DND-41 (cell line): ENCODE measurements at regions not wholly inside any gene's neighbourhood (a gene's known extent, or its start where the extent isn't known, plus 50 kb on each side); places are given as distances from the start of the nearest gene placed in this dataset.

Experiments used
- ATAC-seq: fragments of 200-7000 bp; cut with Tn5 transposase; 3 replicates; pipeline ENCODE4 v1.9.1; 2021; ENCODE audit warnings: low read depth; ENCODE audit not compliant: insufficient read depth
- DNase-seq: peaks from one replicate; pipeline ENCODE4 v3.0.0-alpha.2; 2020
- H2AFZ ChIP-seq: 2 replicates; pipeline ENCODE4 v1.6.0; 2012; ENCODE audit warnings: low read depth, low read length
- H3K27ac ChIP-seq: 2 replicates; pipeline ENCODE4 v1.5.1; 2012; ENCODE audit warnings: low read length, inconsistent platforms
- H3K27me3 ChIP-seq: fragments of 200-600 bp; sonication (generic); 2 replicates; pipeline ENCODE4 v1.6.0; 2012; ENCODE audit warnings: low read length, mild to moderate bottlenecking, inconsistent platforms; ENCODE audit not compliant: insufficient read depth, poor library complexity
- H3K36me3 ChIP-seq: 2 replicates; pipeline ENCODE4 v1.5.1; 2012; ENCODE audit warnings: low read length, inconsistent platforms; ENCODE audit not compliant: insufficient read depth
- H3K4me1 ChIP-seq: 2 replicates; pipeline ENCODE4 v1.5.1; 2012; ENCODE audit warnings: mild to moderate bottlenecking, low read length; ENCODE audit not compliant: insufficient read depth
- H3K4me2 ChIP-seq: 2 replicates; pipeline ENCODE4 v1.6.0; 2012; ENCODE audit warnings: mild to moderate bottlenecking, moderate library complexity, low read length, inconsistent platforms; ENCODE audit not compliant: insufficient read depth
- H3K4me3 ChIP-seq, 2 experiments: fragments of 200-600 bp in 1 of 2; shearing (Covaris generic) in 1 of 2; 2 replicates each; pipeline ENCODE4 v1.5.1; 2012 to 2016; ENCODE audit warnings: inconsistent platforms in 2 of 2, low read length in 2 of 2, mild to moderate bottlenecking in 2 of 2, low read depth in 1 of 2, moderate library complexity in 1 of 2
- H3K79me2 ChIP-seq: 2 replicates; pipeline ENCODE4 v1.6.0; 2012; ENCODE audit warnings: low read length, inconsistent platforms; ENCODE audit not compliant: insufficient read depth
- H3K9ac ChIP-seq: 2 replicates; pipeline ENCODE4 v1.6.0; 2012; ENCODE audit warnings: low read depth, mild to moderate bottlenecking, inconsistent platforms, low read length, moderate library complexity
- H3K9me3 ChIP-seq: 2 replicates; pipeline ENCODE4 v1.5.1; 2012; ENCODE audit warnings: low read length, moderate library complexity, mild to moderate bottlenecking, inconsistent platforms; ENCODE audit not compliant: insufficient read depth, severe bottlenecking
- H4K20me1 ChIP-seq: 2 replicates; pipeline ENCODE4 v1.6.0; 2012; ENCODE audit warnings: low read length; ENCODE audit not compliant: insufficient read depth
- CTCF ChIP-seq: IDR thresholded peaks from 2 replicates; pipeline ENCODE4 v1.5.1; 2012; ENCODE audit warnings: borderline replicate concordance, low read length, moderate library complexity, mild to moderate bottlenecking; ENCODE audit not compliant: poor library complexity, severe bottlenecking; ENCODE audit errors: extremely low read depth
- EZH2 ChIP-seq: IDR thresholded peaks from 3 replicates; pipeline ENCODE4 v1.6.1; 2012; ENCODE audit warnings: borderline replicate concordance, low read depth, mild to moderate bottlenecking, moderate library complexity, low read length, inconsistent platforms; ENCODE audit not compliant: severe bottlenecking

DNA sequence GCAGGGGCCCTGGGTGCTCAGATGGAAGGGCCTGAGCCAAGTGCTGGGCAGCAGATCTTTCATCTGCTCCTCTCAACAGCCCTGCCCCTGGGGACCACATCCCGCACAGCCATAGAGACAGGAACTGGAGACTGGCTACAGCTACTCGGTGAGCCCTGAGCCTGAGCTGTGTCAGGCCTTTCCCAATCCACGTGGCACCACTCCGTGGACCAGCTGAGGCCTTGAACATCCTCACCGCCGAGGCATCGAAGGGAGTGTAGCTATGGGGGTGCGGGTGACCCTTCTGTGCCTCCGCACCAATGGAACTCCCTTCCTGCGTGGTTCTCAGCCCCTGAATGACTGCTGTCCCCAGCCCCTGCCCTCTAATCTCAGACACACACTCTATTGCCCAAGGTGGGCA, 362.7 kb upstream of the SHH start:
- H3K27ac ChIP-seq: no peak overlapping the region
- ATAC-seq (no peak), DNase-seq (no peak)
- no peaks in the 10 kb centered on the region for H3K79me2 ChIP-seq
- no peak overlapping the region for H3K4me3 ChIP-seq
- no peaks in the 10 kb centered on the region for H3K4me1 ChIP-seq
- no peak overlapping the region for H3K4me2 ChIP-seq
- H3K9ac ChIP-seq: no peak overlapping the region
- no peak overlapping the region for H2AFZ ChIP-seq
- H3K36me3 ChIP-seq: no peaks in the 10 kb centered on the region
- no peak for TF ChIP-seq EZH2
- TF ChIP-seq CTCF: no peak
- H3K9me3 ChIP-seq: no peaks in the 10 kb centered on the region
- no peaks in the 10 kb centered on the region for H3K27me3 ChIP-seq
- no peaks in the 10 kb centered on the region; the same call in 1 of the 2 replicates for H4K20me1 ChIP-seq

DNA sequence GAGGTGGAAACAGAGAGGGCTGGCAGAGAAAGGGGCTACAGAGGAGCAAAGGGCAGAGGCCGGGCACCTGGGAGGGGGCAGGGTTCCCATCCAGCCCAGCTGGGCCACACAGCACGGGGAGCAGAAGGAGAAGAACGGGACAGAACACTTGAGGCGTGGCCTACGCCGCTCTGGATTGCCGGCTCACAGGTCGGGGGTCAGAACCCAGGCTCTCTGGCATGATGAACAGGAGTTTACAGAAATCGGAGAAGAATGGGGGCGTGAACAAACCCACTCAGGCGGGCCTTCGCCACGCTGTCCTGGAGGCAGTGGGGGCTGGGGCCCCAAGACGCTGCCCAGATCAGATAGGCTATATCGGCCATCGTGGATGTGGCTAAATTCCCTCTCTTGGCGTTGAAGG, 362.2 kb upstream of the SHH start:
- TF ChIP-seq EZH2: no peak
- no peak for TF ChIP-seq CTCF
- H3K4me1 ChIP-seq: no peaks in the 10 kb centered on the region
- no peaks in the 10 kb centered on the region for H3K36me3 ChIP-seq
- H3K9ac ChIP-seq: no peak overlapping the region
- ATAC-seq (no peak), DNase-seq (no peak)
- H3K27ac ChIP-seq: no peak overlapping the region
- H3K4me3 ChIP-seq: no peak overlapping the region
- H3K9me3 ChIP-seq: no peaks in the 10 kb centered on the region
- no peaks in the 10 kb centered on the region for H3K27me3 ChIP-seq
- no peak overlapping the region for H3K4me2 ChIP-seq
- no peak overlapping the region for H2AFZ ChIP-seq
- no peaks in the 10 kb centered on the region; the same call in 1 of the 2 replicates for H4K20me1 ChIP-seq
- H3K79me2 ChIP-seq: no peaks in the 10 kb centered on the region

- Histone ChIP-seq H3K27ac (no peak overlapping the region), H3K36me3 (no peaks in the 10 kb centered on the region), H4K20me1 (no peaks in the 10 kb centered on the region; the same call in 1 of the 2 replicates), H3K79me2 (no peaks in the 10 kb centered on the region), H3K27me3 (no peaks in the 10 kb centered on the region), H3K4me1 (no peaks in the 10 kb centered on the region), H3K4me3 (no peak overlapping the region), H3K9me3 (no peaks in the 10 kb centered on the region), H3K4me2 (no peak overlapping the region), H3K9ac (no peak overlapping the region), H2AFZ (no peak overlapping the region)
- DNase-seq (no peak), ATAC-seq (no peak)
- TF ChIP-seq CTCF (no peak), EZH2 (no peak)
Measured at GRCh38 chr7:156173748-156174353, 361.6 kb upstream of the SHH start.
